GDM1 (cell line): ENCODE measurements at regions not wholly inside any gene's neighbourhood (a gene's known extent, or its start where the extent isn't known, plus 50 kb on each side); places are given as distances from the start of the nearest gene placed in this dataset.
"Not testable (repeated sequence)": the region's sequence is repeated elsewhere in the genome, so short reads cannot be mapped to it uniquely, and the experiment has no call there.

Source experiments
- DNase-seq: peaks from one replicate; lab custom pipeline; 2025; lab: John Stamatoyannopoulos, UW

- no peak for DNase-seq
These were observed 146.5 kb upstream of the CDH11 start for GRCh38 chr16:65268331-65268730.

GRCh38 chr16:65263896-65264295 is 142.0 kb upstream of the CDH11 start:
- no peak for DNase-seq

GRCh38 chr16:65260746-65261145 is 138.9 kb upstream of the CDH11 start:
- DNase-seq = no peak

GRCh38 chr16:65254144-65254543 is 132.3 kb upstream of the CDH11 start:
- no peak for DNase-seq

GRCh38 chr16:65249768-65250167 is 127.9 kb upstream of the CDH11 start:
- DNase-seq = no peak

GRCh38 chr16:65244787-65245186 is 122.9 kb upstream of the CDH11 start:
- no peak for DNase-seq

- DNase-seq = no peak
These were observed 113.7 kb upstream of the CDH11 start for GRCh38 chr16:65235339-65236177.

GRCh38 chr16:65234721-65235320 is 113.0 kb upstream of the CDH11 start:
- not testable (repeated sequence) for DNase-seq

- DNase-seq = no peak
These were observed 107.4 kb upstream of the CDH11 start for GRCh38 chr16:65229191-65229662.

GRCh38 chr16:65227150-65227835 is 105.4 kb upstream of the CDH11 start:
- DNase-seq = no peak

GRCh38 chr16:65226077-65226476 is 104.2 kb upstream of the CDH11 start:
- no peak for DNase-seq

- DNase-seq = no peak
These were observed 103.6 kb upstream of the CDH11 start for GRCh38 chr16:65225488-65225887.

GRCh38 chr16:65224994-65225393 is 103.1 kb upstream of the CDH11 start:
- no peak for DNase-seq

GRCh38 chr16:65224471-65224870 is 102.6 kb upstream of the CDH11 start:
- no peak for DNase-seq

- DNase-seq = no peak
These were observed 101.5 kb upstream of the CDH11 start for GRCh38 chr16:65223335-65223734.

GRCh38 chr16:65222536-65222935 is 100.7 kb upstream of the CDH11 start:
- no peak for DNase-seq

- DNase-seq = no peak
These were observed 100.2 kb upstream of the CDH11 start for GRCh38 chr16:65222049-65222448.

- no peak for DNase-seq
These were observed 97.9 kb upstream of the CDH11 start for GRCh38 chr16:65219786-65220185.

- no peak for DNase-seq
These were observed 96.5 kb upstream of the CDH11 start for GRCh38 chr16:65218348-65218747.

GRCh38 chr16:65213866-65214595 is 92.2 kb upstream of the CDH11 start:
- no peak for DNase-seq

GRCh38 chr16:65212791-65213190 is 90.9 kb upstream of the CDH11 start:
- no peak for DNase-seq

- DNase-seq = no peak
These were observed 90.4 kb upstream of the CDH11 start for GRCh38 chr16:65212240-65212639.
